ENCODE measurements at regions not wholly inside any gene's neighbourhood (a gene's known extent, or its start where the extent isn't known, plus 50 kb on each side); places are given as distances from the start of the nearest gene placed in this dataset.
"Not testable (repeated sequence)": the region's sequence is repeated elsewhere in the genome, so short reads cannot be mapped to it uniquely, and the experiment has no call there.

GRCh38 chr15:20048189-20048588, 493.4 kb downstream of the GOLGA6L6 start:
- POLR2A ChIA-PET, result not testable (repeated sequence)

GRCh38 chr15:20045165-20045564, 496.4 kb downstream of the GOLGA6L6 start:
- POLR2A ChIA-PET, CTCF ChIA-PET: not testable (repeated sequence)

More at GRCh38 chr15:20048189-20048588, 493.4 kb downstream of the GOLGA6L6 start:
- H3K4me3 ChIP-seq (ENCODE audit: low read depth, low read length); DNase-seq (ENCODE audit: low read depth, low spot score); H3K9me3 ChIP-seq (ENCODE audit: control insufficient read depth, insufficient read depth, low read length); H3K27ac ChIP-seq (ENCODE audit: low read depth, low read length); CTCF ChIA-PET; H3K27me3 ChIP-seq (ENCODE audit: control insufficient read depth, insufficient read depth, low read length): not testable (repeated sequence)

DNA sequence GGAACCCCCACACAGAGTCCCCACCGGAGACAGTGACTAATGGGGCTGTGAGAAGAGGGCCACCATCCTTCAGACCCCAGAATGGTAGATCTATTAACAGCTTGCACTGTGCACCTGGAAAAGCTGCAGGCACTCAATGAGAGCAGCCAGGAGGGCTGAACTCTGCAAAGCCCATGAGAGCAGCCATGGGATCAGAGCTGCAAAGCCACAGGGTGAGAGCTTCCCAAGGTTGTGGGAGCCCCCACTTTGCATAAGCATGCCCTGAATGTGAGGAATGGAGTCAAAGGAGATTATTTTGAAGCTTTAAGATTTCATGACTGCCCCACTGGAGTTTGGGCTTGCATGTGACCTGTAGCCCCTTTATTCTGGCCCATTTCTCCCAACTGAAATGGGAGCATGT, 500.9 kb downstream of the GOLGA6L6 start:
- POLR2A ChIA-PET; H3K9me3 ChIP-seq (ENCODE audit: control insufficient read depth, insufficient read depth, low read length); CTCF ChIA-PET; H3K4me3 ChIP-seq (ENCODE audit: low read depth, low read length); H3K27ac ChIP-seq (ENCODE audit: low read depth, low read length); H3K27me3 ChIP-seq (ENCODE audit: control insufficient read depth, insufficient read depth, low read length); DNase-seq (ENCODE audit: low read depth, low spot score): not testable (repeated sequence)

More at GRCh38 chr15:20045165-20045564, 496.4 kb downstream of the GOLGA6L6 start:
- DNase-seq (ENCODE audit: low read depth, low spot score); H3K9me3 ChIP-seq (ENCODE audit: control insufficient read depth, insufficient read depth, low read length); H3K27ac ChIP-seq (ENCODE audit: low read depth, low read length); H3K4me3 ChIP-seq (ENCODE audit: low read depth, low read length); H3K27me3 ChIP-seq (ENCODE audit: control insufficient read depth, insufficient read depth, low read length): not testable (repeated sequence)

- H3K27me3 ChIP-seq (ENCODE audit: control insufficient read depth, insufficient read depth, low read length); H3K4me3 ChIP-seq (ENCODE audit: low read depth, low read length); CTCF ChIA-PET; DNase-seq (ENCODE audit: low read depth, low spot score); H3K27ac ChIP-seq (ENCODE audit: low read depth, low read length); H3K9me3 ChIP-seq (ENCODE audit: control insufficient read depth, insufficient read depth, low read length); POLR2A ChIA-PET: not testable (repeated sequence)
Measured at GRCh38 chr15:20025040-20025439, 516.6 kb downstream of the GOLGA6L6 start.

DNA sequence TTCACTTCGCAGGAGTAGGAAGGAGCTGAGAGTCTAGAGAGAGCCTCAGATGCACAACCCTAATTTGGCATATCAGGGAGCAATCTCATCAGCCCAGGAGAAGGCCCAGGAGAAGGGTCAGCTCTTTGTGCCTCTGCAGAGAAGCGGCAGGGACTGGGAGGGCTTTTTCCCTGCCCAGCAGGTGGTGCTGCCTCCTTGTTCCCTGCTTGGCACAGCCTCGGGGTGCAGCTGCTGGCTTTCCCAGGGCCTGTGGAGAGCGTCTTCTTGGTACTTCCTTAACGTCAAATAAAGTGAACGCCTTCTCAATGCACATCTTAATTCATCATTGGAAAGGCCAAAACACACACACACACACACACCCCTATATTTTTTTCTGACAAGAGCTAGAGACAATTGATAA, 519.3 kb downstream of the GOLGA6L6 start:
- POLR2A ChIA-PET; H3K9me3 ChIP-seq (ENCODE audit: control insufficient read depth, insufficient read depth, low read length); H3K27ac ChIP-seq (ENCODE audit: low read depth, low read length); DNase-seq (ENCODE audit: low read depth, low spot score); H3K4me3 ChIP-seq (ENCODE audit: low read depth, low read length); CTCF ChIA-PET; H3K27me3 ChIP-seq (ENCODE audit: control insufficient read depth, insufficient read depth, low read length): not testable (repeated sequence)

DNA sequence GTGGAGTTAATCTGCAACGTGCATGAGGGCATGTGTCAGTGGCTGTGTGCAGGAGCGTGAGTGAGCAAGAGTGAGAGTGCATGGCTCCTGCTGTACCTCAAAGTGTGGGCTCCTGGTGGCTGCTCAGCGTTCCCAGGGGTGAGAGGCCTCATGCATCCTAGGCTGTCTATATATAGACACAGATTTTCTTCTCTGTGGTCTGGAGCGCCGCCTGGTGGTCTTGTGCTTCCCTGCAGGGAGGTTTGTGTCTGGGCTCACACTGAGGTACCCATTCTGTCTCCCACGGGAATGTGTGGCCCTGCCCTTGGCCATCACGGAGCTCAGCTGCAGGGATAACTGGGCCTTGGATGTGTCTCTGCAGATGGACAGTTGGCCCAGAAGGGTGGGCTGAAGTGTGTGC, 520.2 kb downstream of the GOLGA6L6 start:
- H3K27me3 ChIP-seq (ENCODE audit: control insufficient read depth, insufficient read depth, low read length); H3K4me3 ChIP-seq (ENCODE audit: low read depth, low read length); CTCF ChIA-PET; POLR2A ChIA-PET; H3K27ac ChIP-seq (ENCODE audit: low read depth, low read length); DNase-seq (ENCODE audit: low read depth, low spot score); H3K9me3 ChIP-seq (ENCODE audit: control insufficient read depth, insufficient read depth, low read length): not testable (repeated sequence)

GRCh38 chr15:20020588-20020987, 521.0 kb downstream of the GOLGA6L6 start:
- CTCF ChIA-PET, result not testable (repeated sequence)

DNA sequence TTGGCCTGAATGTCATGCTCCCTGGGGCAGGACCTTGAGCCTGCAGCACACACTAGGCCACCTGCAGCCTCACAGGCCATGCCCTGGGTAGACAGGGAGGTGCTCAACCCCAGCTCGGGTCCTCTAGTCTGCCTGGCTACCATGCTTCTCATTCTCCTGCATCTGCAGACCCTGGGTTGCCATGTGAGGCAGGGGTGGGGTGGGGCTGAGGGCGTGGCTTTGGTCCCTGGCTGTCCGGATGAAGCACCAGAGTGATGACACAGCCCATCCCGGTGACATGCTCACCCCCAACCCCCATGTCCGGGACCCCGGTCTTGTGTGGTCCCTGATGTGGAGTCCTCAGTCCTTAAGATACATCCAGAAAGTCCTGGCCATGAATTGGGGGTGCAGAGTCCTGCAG, 521.8 kb downstream of the GOLGA6L6 start:
- CTCF ChIA-PET; DNase-seq (ENCODE audit: low read depth, low spot score); H3K4me3 ChIP-seq (ENCODE audit: low read depth, low read length); POLR2A ChIA-PET; H3K27me3 ChIP-seq (ENCODE audit: control insufficient read depth, insufficient read depth, low read length); H3K27ac ChIP-seq (ENCODE audit: low read depth, low read length); H3K9me3 ChIP-seq (ENCODE audit: control insufficient read depth, insufficient read depth, low read length): not testable (repeated sequence)

More at GRCh38 chr15:20020588-20020987, 521.0 kb downstream of the GOLGA6L6 start:
- H3K27ac ChIP-seq (ENCODE audit: low read depth, low read length); H3K9me3 ChIP-seq (ENCODE audit: control insufficient read depth, insufficient read depth, low read length); POLR2A ChIA-PET; DNase-seq (ENCODE audit: low read depth, low spot score); H3K27me3 ChIP-seq (ENCODE audit: control insufficient read depth, insufficient read depth, low read length); H3K4me3 ChIP-seq (ENCODE audit: low read depth, low read length): not testable (repeated sequence)

DNA sequence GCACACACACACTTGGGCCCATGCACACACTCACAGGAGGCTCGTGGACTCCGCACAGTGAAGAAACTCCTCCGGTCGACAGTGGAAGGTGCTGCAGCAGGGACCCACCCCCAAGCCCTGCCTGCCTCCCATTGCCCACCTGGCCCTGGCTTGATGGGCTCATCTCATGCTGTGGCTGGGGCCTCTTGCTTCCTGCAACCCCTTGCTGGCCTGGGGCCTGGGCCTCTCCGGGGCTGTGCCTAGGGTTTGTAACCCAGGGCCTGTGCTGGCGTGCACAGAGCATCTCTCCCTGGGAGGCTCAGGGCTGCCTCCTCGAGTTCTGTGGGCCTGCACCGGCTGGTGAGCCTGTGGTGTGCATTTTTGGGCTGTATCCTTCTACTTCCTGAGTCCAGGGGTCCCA, 524.0 kb downstream of the GOLGA6L6 start:
- POLR2A ChIA-PET; CTCF ChIA-PET; DNase-seq (ENCODE audit: low read depth, low spot score); H3K9me3 ChIP-seq (ENCODE audit: control insufficient read depth, insufficient read depth, low read length); H3K27me3 ChIP-seq (ENCODE audit: control insufficient read depth, insufficient read depth, low read length); H3K4me3 ChIP-seq (ENCODE audit: low read depth, low read length); H3K27ac ChIP-seq (ENCODE audit: low read depth, low read length): not testable (repeated sequence)

DNA sequence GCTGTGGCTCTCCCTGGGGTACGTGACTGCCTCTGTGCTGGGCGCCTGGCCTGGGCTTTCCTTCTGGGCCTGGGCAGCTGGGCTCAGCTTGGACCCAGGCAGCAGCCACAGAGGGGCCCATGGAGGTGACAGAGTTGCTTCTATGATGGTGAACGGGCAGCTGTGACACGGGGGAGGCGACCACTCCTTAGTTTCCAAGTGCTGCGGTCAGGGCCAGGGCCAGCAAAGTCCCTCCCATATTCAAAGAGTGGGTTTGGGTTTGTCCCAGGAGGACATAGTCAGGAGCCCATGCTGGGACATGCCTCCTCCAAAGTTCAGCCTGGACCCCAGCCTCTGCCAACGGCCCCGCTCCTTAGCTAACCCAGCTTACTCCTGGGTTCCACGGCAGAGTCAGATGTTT, 524.7 kb downstream of the GOLGA6L6 start:
- H3K27ac ChIP-seq (ENCODE audit: low read depth, low read length); H3K27me3 ChIP-seq (ENCODE audit: control insufficient read depth, insufficient read depth, low read length); H3K4me3 ChIP-seq (ENCODE audit: low read depth, low read length); CTCF ChIA-PET; H3K9me3 ChIP-seq (ENCODE audit: control insufficient read depth, insufficient read depth, low read length); DNase-seq (ENCODE audit: low read depth, low spot score); POLR2A ChIA-PET: not testable (repeated sequence)

GRCh38 chr15:20012837-20013236, 528.8 kb downstream of the GOLGA6L6 start:
- H3K27ac ChIP-seq (ENCODE audit: low read depth, low read length); DNase-seq (ENCODE audit: low read depth, low spot score); CTCF ChIA-PET; H3K9me3 ChIP-seq (ENCODE audit: control insufficient read depth, insufficient read depth, low read length); POLR2A ChIA-PET; H3K4me3 ChIP-seq (ENCODE audit: low read depth, low read length); H3K27me3 ChIP-seq (ENCODE audit: control insufficient read depth, insufficient read depth, low read length): not testable (repeated sequence)

DNA sequence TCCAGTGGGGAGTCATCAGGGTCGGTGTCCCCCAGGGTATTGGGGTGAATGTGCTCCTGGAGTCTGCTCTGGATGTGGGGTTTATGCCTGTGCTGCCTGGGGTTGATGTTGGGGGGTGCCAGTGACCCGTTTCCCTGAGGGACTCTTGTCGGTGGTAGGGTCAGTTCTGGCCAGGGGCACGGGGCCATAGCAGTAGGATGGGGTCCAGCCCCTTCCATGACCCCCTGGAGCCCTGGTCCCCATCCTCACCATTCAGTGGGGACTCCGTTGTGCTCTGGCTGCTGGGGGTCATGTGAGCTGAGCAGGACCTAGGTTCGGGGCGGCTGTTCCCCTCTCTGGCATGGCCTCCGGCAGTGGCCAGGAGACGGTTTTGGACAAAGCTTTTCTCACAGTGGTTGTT, 530.8 kb downstream of the GOLGA6L6 start:
- DNase-seq (ENCODE audit: low read depth, low spot score); CTCF ChIA-PET; H3K27me3 ChIP-seq (ENCODE audit: control insufficient read depth, insufficient read depth, low read length); H3K27ac ChIP-seq (ENCODE audit: low read depth, low read length); POLR2A ChIA-PET; H3K9me3 ChIP-seq (ENCODE audit: control insufficient read depth, insufficient read depth, low read length); H3K4me3 ChIP-seq (ENCODE audit: low read depth, low read length): not testable (repeated sequence)

- POLR2A ChIA-PET; CTCF ChIA-PET; DNase-seq (ENCODE audit: low read depth, low spot score); H3K27ac ChIP-seq (ENCODE audit: low read depth, low read length); H3K27me3 ChIP-seq (ENCODE audit: control insufficient read depth, insufficient read depth, low read length); H3K9me3 ChIP-seq (ENCODE audit: control insufficient read depth, insufficient read depth, low read length); H3K4me3 ChIP-seq (ENCODE audit: low read depth, low read length): not testable (repeated sequence)
Measured at GRCh38 chr15:20009619-20010018, 532.0 kb downstream of the GOLGA6L6 start.

All from AG04450 (cell line).